GM19240 (cell line): ENCODE measurements at regions not wholly inside any gene's neighbourhood (a gene's known extent, or its start where the extent isn't known, plus 50 kb on each side); places are given as distances from the start of the nearest gene placed in this dataset.
A peak's percentile ranks its signal among the peaks of the same experiment; 100 is the strongest.
"Not testable (repeated sequence)": the region's sequence is repeated elsewhere in the genome, so short reads cannot be mapped to it uniquely, and the experiment has no call there.

Experiments used
- DNase-seq: peaks from one replicate; pipeline ENCODE4 v3.0.0; 2011; ENCODE audit warnings: low spot score; ENCODE audit not compliant: insufficient read length

DNA sequence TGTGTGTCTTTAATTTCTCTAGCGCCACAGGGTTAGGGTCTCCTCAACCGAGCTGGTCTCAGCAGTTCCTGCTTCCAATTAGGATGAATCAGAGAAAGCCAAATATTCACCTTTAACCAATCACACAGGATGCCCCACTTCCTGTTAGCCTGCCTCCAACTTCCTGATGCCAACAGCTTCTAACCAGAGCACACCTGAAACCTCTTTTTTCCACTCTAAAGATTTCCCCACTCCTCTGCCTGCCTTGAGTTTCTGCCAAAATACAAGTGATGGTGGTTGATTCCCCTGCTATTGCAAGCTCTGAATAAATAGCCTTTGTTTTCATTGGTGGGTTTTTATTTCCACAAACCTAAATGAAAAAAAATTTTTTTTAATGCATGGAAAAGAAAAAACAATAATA is 144.7 kb upstream of the UST start:
- DNase-seq = no peak

DNA sequence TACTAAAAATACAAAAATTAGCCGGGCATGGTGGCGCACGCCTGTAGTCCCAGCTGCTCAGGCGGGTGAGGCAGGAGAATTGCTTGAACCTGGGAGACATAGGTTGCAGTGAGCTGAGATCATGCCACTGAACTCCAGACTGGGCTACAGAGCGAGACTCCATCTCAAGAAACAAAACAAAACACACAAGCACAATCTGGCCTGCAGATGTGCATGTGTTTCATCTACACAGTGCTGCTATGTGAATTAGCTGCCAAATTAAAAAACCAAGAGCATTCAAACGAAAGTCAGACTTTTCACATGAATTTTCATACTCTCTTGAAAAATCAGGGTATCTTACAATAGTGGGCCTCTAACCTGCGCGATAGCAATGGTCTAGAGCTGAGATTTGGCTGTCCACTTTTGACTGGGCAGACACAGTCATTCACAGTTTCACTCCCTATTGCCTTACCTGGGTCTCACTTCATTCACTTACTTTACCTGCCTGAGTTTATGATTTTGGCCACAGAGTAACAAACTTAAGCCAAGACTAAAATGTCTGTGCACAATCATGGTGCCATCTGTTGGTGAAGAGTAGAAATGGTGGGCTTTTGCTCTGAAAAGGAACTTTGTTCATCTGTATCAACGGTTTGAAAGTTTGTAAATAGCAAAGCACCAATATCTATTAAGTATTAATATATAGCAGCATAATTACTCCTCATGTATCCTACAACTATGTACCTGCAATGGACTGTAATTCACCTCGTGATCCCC is 138.5 kb upstream of the UST start:
- no peak for DNase-seq

DNA sequence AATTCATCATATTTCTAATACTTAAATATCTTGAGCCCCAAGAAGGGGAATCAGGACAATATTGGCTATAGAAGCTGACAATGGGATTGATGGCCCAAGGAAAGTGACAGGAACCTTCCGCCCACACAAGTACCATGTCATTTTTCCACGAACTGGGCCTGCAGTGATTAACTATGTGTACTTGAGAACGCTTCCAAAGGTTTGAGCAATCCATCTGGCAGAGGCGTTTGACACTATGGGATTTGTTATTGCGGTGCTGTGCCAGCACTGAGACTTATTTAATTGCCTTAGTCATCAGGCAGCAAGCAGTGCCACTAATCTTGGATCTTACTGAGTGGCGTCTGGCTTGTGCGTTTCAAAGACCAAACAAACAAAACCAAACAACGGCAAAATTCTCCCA is 135.6 kb upstream of the UST start:
- no peak for DNase-seq

DNA sequence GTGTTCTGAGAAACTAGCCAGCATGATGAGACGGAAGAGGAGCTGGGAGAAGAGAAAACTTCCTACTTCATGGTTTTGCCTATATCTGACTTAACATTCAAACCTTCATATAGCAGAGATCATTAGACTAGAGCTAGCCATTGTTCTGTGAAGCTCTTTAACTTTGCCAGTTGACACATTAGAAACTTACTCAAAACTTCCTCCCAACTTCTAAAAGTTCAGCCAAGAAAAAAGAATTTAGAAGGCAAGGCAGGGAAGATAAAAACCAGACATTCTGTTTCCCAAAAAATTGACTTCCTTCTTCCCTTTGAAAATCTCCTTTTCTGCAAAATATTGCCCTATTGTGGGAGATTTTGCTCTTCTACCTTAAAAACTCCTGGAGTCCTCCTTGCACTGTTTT is 134.8 kb upstream of the UST start:
- DNase-seq = no peak

DNA sequence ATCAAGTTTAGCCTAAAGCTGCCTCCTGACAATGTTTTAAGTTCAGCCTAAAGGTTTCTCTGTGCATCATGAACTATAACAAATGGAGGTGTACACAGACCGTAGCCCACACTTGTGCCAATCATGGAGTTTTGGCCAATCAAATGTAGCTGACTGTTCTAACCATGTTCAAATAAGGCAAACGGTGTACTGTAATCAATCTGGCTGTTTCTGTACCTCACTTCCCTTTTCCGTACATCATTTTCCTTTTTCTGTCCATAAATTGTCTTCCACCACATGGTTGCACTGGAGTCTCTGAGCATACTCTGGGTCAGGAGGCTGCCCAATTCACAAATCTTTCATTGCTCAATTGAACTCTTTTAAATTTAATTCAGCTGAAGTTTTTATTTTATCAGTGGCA is 132.2 kb upstream of the UST start:
- no peak for DNase-seq

DNA sequence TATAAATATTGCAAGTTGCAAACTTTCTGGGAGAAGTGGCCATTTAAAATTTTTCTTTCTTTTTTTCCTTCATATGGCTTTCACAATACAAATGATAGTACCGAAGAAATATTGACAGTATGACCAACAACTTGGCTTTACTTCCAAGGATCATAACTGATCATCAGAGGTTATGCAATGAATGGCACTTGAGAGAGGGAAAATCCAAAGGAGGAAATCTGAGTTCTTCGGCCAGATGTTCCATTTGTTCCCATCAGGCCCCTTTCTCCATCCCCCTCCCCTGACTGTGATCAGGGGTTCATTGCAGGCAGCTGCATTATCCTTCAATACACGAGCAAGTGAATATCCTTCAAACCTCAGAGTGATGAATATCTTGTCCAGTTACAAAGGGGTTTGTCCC is 130.0 kb upstream of the UST start:
- DNase-seq = no peak

DNA sequence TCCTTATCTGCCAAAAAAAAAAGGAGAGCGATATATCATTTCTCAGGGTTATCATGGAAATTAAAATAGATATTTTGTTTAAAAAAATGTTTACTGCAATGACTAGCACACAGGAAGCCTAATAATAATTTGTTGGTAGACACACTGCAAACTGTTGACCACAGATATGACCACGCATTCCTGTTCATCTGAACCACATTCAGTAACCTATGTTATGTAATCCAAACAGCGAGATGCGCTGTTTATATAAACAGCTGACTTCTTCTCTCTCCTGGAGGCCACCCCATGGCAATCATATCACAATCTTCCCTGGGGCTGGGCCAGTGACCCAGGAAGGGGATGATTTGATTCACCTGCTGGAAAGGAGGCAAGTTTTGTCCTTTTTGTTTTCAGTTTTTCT is 129.3 kb upstream of the UST start:
- no peak for DNase-seq

DNA sequence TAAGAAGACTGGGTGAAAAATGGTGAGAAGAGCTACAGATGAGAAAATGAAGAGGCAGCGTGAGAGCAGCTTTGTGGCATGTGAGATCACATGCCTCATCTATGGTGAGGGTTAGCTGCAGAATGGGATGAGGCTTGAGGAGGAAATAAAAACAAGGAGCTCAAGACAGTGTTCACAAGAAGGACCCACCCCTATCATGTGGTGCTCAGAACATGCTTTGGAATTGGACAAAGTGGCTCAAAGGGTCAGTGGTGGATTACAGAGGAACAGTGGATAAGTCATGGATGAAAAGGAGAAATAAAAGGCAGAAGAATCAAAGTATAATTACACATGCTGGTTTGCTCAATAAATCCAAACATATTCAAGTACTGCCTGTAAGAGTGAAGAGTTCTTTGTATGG is 126.9 kb upstream of the UST start:
- DNase-seq = no peak

DNA sequence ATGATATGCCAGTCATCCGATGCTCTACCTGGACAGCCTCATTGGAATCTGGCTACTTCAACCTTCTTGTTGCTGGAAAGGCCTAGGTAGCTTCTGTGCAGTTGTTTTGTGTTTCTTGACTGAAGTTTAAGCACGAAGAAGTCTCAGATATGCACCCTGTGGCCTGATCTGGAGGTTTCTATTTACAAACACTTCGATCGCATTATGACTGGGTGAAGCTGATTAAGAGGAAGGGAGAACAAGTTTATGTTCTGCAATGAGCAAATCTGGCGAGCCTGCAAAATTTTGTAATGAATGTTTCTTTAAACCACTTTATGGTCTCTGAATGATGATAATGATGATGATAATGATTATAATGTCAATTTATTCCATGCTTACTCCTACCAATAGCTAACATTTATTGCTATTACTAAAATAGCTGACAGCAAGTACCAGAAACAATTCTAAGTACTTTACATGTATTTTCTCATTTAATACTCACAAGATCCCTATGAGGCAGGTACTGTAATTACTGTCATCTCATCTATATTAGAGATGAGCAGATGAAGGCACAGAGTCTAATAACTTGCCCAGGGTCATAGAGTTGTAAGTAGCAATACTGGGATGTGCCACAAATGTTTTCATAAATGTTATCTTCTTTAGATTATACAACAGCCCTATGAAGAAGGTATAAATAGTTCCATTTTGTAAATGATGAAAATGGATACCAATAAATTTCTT is 126.1 kb upstream of the UST start:
- DNase-seq = no peak

DNA sequence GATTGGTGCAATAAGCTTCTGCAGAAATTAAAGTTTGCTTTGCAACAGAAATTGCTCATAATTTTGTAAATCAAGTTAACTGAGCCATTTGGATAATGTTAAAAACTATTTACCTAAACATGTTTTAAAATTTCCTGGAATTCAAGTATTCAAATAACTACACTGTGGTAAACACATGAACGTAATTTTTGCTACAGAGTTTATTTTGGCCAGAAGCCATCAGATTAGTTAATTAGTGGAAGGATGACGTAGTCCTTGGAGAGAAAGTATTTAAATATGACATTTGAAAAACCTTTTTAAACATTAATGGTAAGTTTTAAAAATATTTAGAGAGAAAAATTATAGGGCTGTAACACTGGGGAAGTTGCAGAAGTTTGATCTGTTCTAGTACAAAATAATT is 121.2 kb upstream of the UST start:
- DNase-seq = no peak

DNA sequence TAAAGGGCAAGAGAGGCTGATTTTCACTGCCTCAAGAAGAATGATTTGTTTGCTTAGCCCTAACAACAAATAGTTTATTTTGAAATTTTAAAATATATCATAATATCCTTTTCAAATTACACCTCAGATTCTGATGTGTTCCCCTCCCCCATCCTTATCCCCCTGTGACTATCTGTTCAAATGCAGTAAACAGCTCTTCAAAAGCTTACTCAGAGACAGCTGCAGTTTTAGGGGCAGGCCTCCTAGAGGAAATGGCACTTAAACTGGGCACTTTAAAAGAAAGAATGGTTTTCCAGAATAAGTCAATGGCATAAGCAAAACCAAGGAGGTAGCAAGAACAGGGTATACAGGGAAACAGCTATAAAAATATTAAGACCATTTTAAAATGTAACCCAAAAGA is 118.6 kb upstream of the UST start:
- DNase-seq = no peak

DNA sequence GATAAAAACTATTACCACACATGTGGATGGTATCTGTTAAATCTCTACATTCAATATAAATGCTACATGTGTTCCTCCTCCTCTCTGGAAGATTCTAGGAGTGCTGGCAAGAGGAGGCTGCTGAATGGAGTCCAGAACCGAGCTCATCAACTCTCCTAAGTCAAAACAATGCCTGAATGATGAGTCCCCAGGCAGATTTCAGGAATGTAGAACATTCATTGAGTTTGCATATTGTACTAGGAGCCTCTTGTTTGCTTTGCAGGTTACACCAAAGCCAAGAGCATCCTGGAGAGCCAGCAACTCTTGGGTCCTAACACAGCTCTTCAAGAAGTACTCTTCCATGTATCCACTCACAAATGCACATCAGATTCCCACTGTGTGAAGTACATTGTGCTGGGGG is 117.6 kb upstream of the UST start:
- no peak for DNase-seq

DNA sequence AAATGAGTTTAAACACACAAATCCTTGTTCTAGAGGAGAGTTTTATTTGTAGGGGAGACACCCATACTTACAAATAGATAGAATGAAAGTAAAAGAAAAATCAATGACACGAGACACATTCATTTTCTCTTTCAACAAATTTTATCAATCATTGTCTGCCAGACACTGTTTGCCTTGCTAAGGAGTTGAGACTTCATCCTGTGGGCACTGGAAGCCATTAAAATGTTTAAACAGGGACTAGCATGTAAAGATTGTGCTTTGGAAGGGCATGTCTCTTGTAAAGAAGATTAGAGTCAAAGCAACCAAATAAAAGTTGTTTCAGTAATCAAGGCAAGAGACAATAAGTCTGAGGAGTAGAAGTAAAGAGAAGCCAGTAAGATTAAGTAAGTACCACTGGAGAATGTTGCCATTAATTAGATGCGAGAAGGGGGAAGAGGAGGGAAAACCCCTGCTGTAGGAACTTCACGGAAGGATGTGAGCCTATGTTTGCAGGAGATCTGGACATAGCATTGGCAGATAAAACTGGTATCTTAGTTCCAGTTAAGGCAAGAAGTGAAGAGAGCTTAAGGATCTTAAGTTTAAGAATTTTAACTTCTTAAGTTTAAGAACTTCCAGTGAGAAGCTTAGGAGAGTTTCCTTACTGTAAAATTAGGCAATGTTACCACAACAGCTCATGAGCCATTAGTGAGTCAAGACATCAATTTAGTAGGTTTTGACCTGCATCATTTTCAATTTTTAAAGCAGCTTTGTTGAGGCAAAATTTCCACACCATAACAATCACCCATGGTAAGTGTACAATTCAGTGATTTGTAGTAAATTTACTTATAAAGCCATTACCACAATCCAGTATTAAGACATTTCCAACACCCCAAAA is 117.0 kb upstream of the UST start:
- peak; percentile 8 for DNase-seq

DNA sequence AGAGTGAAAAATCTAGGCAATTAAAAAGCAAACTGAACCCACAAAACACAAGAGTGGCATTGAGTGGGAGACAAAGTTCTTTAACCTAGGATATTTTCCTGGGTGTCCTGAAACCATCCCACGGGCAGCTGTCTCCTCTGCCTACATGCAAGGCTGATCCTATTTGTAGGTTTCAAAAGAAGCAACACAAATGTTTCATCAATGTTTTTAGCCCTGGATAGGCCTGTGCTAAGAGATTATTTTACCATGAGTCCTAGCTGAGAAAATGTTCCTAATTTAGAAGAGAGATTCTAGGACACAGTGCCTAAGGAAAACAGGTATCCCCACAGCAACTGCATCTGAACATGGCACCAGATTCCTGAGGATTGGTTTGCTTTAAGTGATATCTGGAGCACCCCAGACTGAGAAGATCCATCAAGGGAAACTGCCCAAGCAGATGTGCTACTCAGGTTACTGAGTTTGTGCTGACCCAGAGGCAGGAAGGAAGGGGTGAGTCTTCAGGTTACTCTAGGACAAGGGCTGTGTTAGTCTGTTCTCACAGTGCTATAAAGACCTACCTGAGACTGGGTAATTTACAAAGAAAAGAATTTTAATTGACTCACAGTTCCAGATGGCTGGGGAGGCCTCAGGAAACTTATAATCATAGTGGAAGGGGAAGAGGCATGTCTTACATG is 111.6 kb upstream of the UST start:
- DNase-seq = no peak

DNA sequence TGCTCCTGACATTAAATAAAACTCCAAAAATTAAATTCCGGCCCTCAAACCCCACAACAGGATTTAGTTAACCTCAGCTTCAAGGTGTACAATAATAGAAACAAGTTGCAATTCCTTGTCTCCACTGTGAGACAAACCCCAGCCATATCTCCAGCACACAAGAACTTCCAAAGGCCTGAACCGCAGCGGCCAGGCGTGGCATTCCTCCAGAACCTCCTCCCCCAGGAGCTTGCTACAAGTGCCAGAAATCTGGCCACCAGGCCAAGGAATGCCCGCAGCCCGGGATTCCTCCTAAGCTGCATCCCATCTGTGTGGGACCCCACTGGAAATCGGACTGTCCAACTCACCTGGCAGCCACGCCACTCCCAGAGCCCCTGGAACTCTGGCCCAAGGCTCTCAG is 105.0 kb upstream of the UST start:
- not testable (repeated sequence) for DNase-seq

DNA sequence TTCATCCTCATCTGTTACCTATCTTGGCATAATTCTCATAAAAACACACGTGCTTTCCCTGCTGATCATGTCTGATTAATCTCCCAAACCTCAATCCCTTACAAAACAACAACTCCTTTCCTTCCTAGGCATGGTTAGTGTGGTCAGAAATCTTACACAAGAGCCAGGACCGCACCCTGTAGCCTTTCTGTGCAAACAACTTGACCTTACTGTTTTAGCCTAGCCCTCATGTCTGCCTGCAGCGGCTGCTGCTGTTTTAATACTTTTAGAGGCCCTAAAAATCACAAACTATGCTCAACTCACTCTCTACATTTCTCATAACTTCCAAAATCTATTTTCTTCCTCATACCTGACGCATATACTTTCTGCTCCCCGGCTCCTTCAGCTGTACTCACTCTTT is 103.6 kb upstream of the UST start:
- not testable (repeated sequence) for DNase-seq

DNA sequence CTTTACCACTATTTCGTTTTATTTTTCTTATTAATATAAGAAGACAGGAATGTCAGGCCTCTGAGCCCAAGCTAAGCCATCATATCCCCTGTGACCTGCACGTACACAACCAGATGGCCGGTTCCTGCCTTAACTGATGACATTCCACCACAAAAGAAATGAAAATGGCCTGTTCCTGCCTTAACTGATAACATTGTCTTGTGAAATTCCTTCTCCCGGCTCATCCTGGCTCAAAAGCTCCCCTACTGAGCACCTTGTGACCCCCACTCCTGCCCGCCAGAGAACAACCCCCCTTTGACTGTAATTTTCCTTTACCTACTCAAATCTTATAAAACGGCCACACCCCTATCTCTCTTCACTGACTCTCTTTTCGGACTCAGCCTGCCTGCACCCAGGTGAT is 101.8 kb upstream of the UST start:
- DNase-seq = not testable (repeated sequence)

DNA sequence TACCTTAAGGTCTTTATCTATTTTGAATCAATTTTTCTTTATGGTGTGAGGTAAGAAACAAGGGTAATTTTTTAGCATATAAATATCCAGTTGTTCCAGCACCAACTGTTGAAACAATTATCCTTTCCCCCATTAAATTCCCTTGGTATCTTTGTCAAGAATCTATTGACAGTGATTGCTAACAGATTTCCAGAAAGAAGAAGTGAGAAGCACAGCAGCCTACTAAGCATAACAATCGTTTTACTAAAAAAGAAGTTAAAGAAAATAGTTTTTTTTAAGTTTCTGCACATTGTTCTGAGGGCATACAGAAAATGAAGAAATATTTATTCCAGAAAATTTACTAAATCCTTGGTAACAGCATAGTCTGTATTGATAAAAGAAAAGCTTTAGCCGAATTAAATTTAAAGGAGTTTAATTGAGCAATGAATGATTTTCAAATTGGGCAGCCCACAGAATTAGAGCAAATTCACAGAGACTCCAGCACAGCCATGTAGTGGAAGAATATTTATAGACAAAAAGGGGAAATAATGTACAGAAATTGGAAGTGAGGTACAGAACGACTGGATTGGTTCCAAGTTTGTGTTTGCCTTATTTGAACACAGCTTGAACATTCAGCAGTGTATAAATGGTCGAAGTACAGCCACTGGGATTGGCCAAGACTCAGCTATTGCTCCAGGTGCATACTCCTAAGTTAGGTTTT is 97.9 kb upstream of the UST start:
- DNase-seq = no peak

DNA sequence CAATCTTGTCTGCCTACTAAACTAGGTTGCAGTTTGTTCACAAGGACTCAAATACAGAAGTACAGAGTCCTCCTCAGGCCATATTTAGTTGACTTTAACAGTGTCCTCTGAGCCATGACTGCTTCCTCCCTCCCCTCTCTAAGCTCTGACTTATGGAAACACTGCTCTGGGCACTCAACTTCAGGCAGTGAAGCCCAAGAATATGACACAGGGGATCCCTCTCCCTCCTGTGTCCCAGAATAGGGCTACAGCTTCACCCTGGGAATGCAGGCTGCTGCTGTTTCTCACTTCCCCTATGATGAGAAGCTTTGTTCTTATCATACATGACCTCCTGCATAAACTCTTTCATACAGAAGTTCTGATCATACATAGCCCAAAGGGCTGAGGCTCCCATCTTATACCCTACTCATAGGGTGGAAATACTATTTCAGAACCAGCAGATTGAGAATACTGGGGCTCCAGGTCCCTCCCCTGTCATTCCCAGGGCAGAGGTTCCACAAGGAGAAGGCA is 97.3 kb upstream of the UST start:
- DNase-seq = no peak

DNA sequence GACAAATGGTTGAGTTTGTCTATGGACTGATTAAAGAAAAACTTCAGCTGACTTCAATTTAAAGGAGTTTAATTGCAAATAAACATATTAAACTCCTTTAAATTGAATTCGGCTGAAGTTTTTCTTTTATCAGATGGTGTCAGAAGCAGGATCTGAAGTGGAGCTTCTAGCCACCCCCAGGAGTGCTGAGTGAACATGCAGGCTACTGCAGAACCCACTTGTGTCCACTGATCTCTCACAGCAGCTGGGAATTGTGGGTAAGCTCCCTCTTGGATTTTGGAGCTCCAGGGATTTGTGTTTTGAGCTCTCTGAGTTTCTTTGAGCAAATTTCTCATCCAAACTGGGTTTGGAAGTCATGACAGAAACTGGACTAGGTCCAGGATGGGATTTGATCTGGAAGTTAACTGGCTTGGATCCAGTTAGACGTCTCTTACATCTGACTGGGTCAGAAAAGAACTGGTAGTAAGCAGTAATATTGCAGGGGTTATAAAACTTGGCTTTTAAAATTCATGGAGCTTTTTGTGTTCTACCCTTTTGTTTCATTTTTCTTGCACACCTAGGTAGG is 95.8 kb upstream of the UST start:
- no peak for DNase-seq

DNA sequence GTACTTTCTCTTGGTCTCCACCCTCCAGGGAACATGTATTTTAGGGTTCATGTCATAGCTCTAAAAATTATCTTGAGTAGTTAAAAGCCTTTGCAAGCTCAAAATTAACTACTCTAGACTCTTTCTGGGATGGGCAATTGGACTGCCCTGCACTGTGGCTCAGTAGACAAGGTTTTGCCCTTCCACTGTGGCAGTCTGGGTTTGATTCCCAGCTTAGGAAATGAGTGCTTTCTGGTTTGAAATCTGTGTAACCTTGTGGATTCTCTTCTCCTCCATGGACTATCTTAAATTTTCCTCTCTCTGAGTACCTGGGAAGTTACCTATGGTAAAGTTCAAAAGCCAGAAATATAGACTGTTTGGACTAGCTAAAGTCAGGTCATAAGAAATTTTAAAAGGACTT is 94.6 kb upstream of the UST start:
- DNase-seq = no peak
